Astrocyte (in vitro differentiated cells and primary cell): ENCODE measurements at regions not wholly inside any gene's neighbourhood (a gene's known extent, or its start where the extent isn't known, plus 50 kb on each side); places are given as distances from the start of the nearest gene placed in this dataset.

ENCODE experiments used
- EZH2 ChIP-seq: IDR thresholded peaks from 2 replicates; pipeline ENCODE4 v1.6.1; 2012; ENCODE audit warnings: mild to moderate bottlenecking, low read length, inconsistent platforms; ENCODE audit not compliant: insufficient read depth
- TF ChIP-seq, protein P1 (sequence below): IDR thresholded peaks from 2 replicates; pipeline ENCODE4 v1.5.1; 2011; ENCODE audit warnings: low read depth, mild to moderate bottlenecking, inconsistent platforms, low read length, moderate library complexity; ENCODE audit not compliant: insufficient read depth

GRCh38 chr18:25563816-25564683, 212.1 kb upstream of the ZNF521 start:
- TF ChIP-seq, protein P1, sequence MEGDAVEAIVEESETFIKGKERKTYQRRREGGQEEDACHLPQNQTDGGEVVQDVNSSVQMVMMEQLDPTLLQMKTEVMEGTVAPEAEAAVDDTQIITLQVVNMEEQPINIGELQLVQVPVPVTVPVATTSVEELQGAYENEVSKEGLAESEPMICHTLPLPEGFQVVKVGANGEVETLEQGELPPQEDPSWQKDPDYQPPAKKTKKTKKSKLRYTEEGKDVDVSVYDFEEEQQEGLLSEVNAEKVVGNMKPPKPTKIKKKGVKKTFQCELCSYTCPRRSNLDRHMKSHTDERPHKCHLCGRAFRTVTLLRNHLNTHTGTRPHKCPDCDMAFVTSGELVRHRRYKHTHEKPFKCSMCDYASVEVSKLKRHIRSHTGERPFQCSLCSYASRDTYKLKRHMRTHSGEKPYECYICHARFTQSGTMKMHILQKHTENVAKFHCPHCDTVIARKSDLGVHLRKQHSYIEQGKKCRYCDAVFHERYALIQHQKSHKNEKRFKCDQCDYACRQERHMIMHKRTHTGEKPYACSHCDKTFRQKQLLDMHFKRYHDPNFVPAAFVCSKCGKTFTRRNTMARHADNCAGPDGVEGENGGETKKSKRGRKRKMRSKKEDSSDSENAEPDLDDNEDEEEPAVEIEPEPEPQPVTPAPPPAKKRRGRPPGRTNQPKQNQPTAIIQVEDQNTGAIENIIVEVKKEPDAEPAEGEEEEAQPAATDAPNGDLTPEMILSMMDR, result no peak
- TF ChIP-seq EZH2, result no peak
